HEK293 (cell line): ENCODE measurements at regions not wholly inside any gene's neighbourhood (a gene's known extent, or its start where the extent isn't known, plus 50 kb on each side); places are given as distances from the start of the nearest gene placed in this dataset.

Experiments
- CTCF ChIA-PET: fragments of 350-600 bp; formaldehyde crosslinking; extraction: SDS; loops from one replicate; lab custom pipeline; 2021; ENCODE audit warnings: antibody characterized with exemption; lab: Yijun Ruan, JAX
- POLR2A ChIA-PET: fragments of 300-600 bp; formaldehyde crosslinking; extraction: SDS; loops from one replicate; lab custom pipeline; 2020; ENCODE audit warnings: antibody characterized with exemption, inconsistent platforms; lab: Yijun Ruan, JAX
- H3K27ac ChIP-seq: fragments of 200-500 bp; sonication (Bioruptor generic); 2 replicates; pipeline ENCODE4 v1.5.1; 2014; ENCODE audit warnings: low read depth, low read length, control low read depth, inconsistent platforms; ENCODE audit errors: extremely low read depth
- H3K36me3 ChIP-seq, 2 experiments: fragments of 200-500 bp in 1 of 2; sonication (Bioruptor generic) in 1 of 2; 1 replicate in 1 of 2; 2 replicates in 1 of 2; pipeline ENCODE4 v1.5.1; 2014 to 2017; ENCODE audit warnings: inconsistent platforms in 2 of 2, low read length in 2 of 2; ENCODE audit not compliant: control insufficient read depth in 2 of 2, insufficient read depth in 1 of 2
- H3K4me1 ChIP-seq: fragments of 200-500 bp; sonication (Bioruptor generic); 2 replicates; pipeline ENCODE4 v1.5.1; 2014; ENCODE audit warnings: mild to moderate bottlenecking, low read length, inconsistent platforms; ENCODE audit not compliant: control insufficient read depth, insufficient read depth
- H3K4me3 ChIP-seq: 2 replicates; pipeline ENCODE4 v1.5.1; 2011; ENCODE audit warnings: low read depth, mild to moderate bottlenecking, control low read depth, low read length, moderate library complexity
- H3K9me3 ChIP-seq: fragments of 200-500 bp; sonication (Bioruptor generic); 2 replicates; pipeline ENCODE4 v1.5.1; 2014; ENCODE audit warnings: low read depth, low read length, inconsistent platforms; ENCODE audit not compliant: control insufficient read depth, insufficient read depth
- GLI4 ChIP-seq: fragments of 450-650 bp; formaldehyde crosslinking; IDR thresholded peaks from 2 replicates; pipeline ENCODE4 v1.5.1; 2016; ENCODE audit warnings: missing biosample characterization, missing genetic modification characterization
- KLF1 ChIP-seq: fragments of 450-650 bp; formaldehyde crosslinking; IDR thresholded peaks from 2 replicates; pipeline ENCODE4 v1.5.1; 2016; ENCODE audit warnings: missing biosample characterization, missing genetic modification characterization
- KLF16 ChIP-seq: fragments of 450-650 bp; formaldehyde crosslinking; IDR thresholded peaks from 2 replicates; pipeline ENCODE4 v1.5.1; 2017; ENCODE audit warnings: missing biosample characterization, missing genetic modification characterization
- SCRT1 ChIP-seq: fragments of 450-650 bp; formaldehyde crosslinking; IDR thresholded peaks from 2 replicates; pipeline ENCODE4 v1.5.1; 2016; ENCODE audit warnings: missing biosample characterization, missing genetic modification characterization, borderline replicate concordance
- ZBTB48 ChIP-seq: fragments of 450-650 bp; formaldehyde crosslinking; IDR thresholded peaks from 2 replicates; pipeline ENCODE4 v1.5.1; 2016; ENCODE audit warnings: missing biosample characterization, missing genetic modification characterization
- ZBTB49 ChIP-seq: fragments of 450-650 bp; formaldehyde crosslinking; IDR thresholded peaks from 2 replicates; pipeline ENCODE4 v1.5.1; 2016; ENCODE audit warnings: missing biosample characterization, missing genetic modification characterization, low read depth
- ZFP3 ChIP-seq: fragments of 450-650 bp; formaldehyde crosslinking; IDR thresholded peaks from 2 replicates; pipeline ENCODE4 v1.5.1; 2016; ENCODE audit warnings: low read depth, missing biosample characterization, missing genetic modification characterization
- ZFP37 ChIP-seq: fragments of 450-650 bp; formaldehyde crosslinking; IDR thresholded peaks from 2 replicates; pipeline ENCODE4 v1.5.1; 2016; ENCODE audit warnings: missing biosample characterization, missing genetic modification characterization
- ZNF114 ChIP-seq: fragments of 450-650 bp; formaldehyde crosslinking; IDR thresholded peaks from 2 replicates; pipeline ENCODE4 v1.5.0; 2017; ENCODE audit warnings: missing biosample characterization, missing genetic modification characterization
- ZNF174 ChIP-seq: fragments of 450-650 bp; formaldehyde crosslinking; IDR thresholded peaks from 2 replicates; pipeline ENCODE4 v1.5.0; 2017; ENCODE audit warnings: missing biosample characterization, mild to moderate bottlenecking, missing genetic modification characterization
- ZNF202 ChIP-seq: fragments of 450-650 bp; formaldehyde crosslinking; IDR thresholded peaks from 2 replicates; pipeline ENCODE4 v1.5.1; 2016; ENCODE audit warnings: missing biosample characterization, missing genetic modification characterization, borderline replicate concordance
- ZNF274 ChIP-seq, 2 experiments: fragments of 200-500 bp in 1 of 2; fragments of 450-650 bp in 1 of 2; sonication (Bioruptor generic) in 1 of 2; formaldehyde crosslinking in 1 of 2; IDR thresholded peaks; 2 replicates each; pipeline versions ENCODE4 v1.5.1 to v1.6.1; 2014 to 2016; ENCODE audit warnings: borderline replicate concordance in 1 of 2, inconsistent platforms in 1 of 2, low read length in 1 of 2, missing biosample characterization in 1 of 2, missing genetic modification characterization in 1 of 2
- ZNF362 ChIP-seq: fragments of 450-650 bp; formaldehyde crosslinking; IDR thresholded peaks from 2 replicates; pipeline ENCODE4 v1.5.1; 2016; ENCODE audit warnings: missing biosample characterization, missing genetic modification characterization
- ZNF426 ChIP-seq: fragments of 450-650 bp; formaldehyde crosslinking; IDR thresholded peaks from 2 replicates; pipeline ENCODE4 v1.5.1; 2017; ENCODE audit warnings: missing biosample characterization, missing genetic modification characterization, mild to moderate bottlenecking, inconsistent platforms, moderate library complexity
- ZNF510 ChIP-seq: fragments of 450-650 bp; formaldehyde crosslinking; IDR thresholded peaks from 2 replicates; pipeline ENCODE4 v1.5.1; 2018; ENCODE audit warnings: mild to moderate bottlenecking, missing genetic modification characterization, missing biosample characterization; ENCODE audit not compliant: insufficient replicate concordance
- ZNF514 ChIP-seq: fragments of 450-650 bp; formaldehyde crosslinking; IDR thresholded peaks from 2 replicates; pipeline ENCODE4 v1.5.1; 2016; ENCODE audit warnings: missing biosample characterization, missing genetic modification characterization
- ZNF521 ChIP-seq: fragments of 450-650 bp; formaldehyde crosslinking; IDR thresholded peaks from 2 replicates; pipeline ENCODE4 v1.5.1; 2017; ENCODE audit warnings: missing biosample characterization, mild to moderate bottlenecking, missing genetic modification characterization
- ZNF561 ChIP-seq: fragments of 450-650 bp; IDR thresholded peaks from 2 replicates; pipeline ENCODE4 v1.5.1; 2018; ENCODE audit warnings: missing biosample characterization, missing genetic modification characterization, borderline replicate concordance
- ZNF747 ChIP-seq: fragments of 450-650 bp; formaldehyde crosslinking; IDR thresholded peaks from 2 replicates; pipeline ENCODE4 v1.5.1; 2016; ENCODE audit warnings: missing biosample characterization, missing genetic modification characterization
- ZNF791 ChIP-seq: fragments of 450-650 bp; formaldehyde crosslinking; IDR thresholded peaks from 2 replicates; pipeline ENCODE4 v1.5.1; 2016; ENCODE audit warnings: missing biosample characterization, missing genetic modification characterization

- TF ChIP-seq SCRT1 (tag by site-specific recombination): no peak
Measured at GRCh38 chr5:138676556-138677193, 76.5 kb upstream of the CTNNA1 start (continued).

- no peaks in the 10 kb centered on the region for H3K9me3 ChIP-seq
- no peak overlapping the region for H3K4me3 ChIP-seq
- no peaks in the 10 kb centered on the region for H3K4me1 ChIP-seq
- H3K27ac ChIP-seq: no peak overlapping the region
- CTCF ChIA-PET: interaction anchor here (0.5 to 1.4 kb wide), 4 partner anchors 9 to 187 kb away, joined by 3 to 6 read pairs (median 5); no protein-coding TSS in a partner anchor
- no peaks in the 10 kb centered on the region for H3K36me3 ChIP-seq
- no peak for TF ChIP-seq ZNF510
- no peak for TF ChIP-seq ZNF521 (tag by site-specific recombination)
- peak; percentile 22; the same call in 1 of the 2 replicates for TF ChIP-seq SCRT1 (tag by site-specific recombination)
- no peak for TF ChIP-seq ZNF114 (tag by site-specific recombination)
- no peak for TF ChIP-seq GLI4
- POLR2A ChIA-PET: no interaction called here
Measured at GRCh38 chr5:138676002-138676401, 77.2 kb upstream of the CTNNA1 start.

GRCh38 chr5:138668451-138669380 is 84.5 kb upstream of the CTNNA1 start:
- Histone ChIP-seq H3K4me1 (no peaks in the 10 kb centered on the region), H3K9me3 (no peaks in the 10 kb centered on the region), H3K27ac (no peak overlapping the region), H3K36me3 (no peaks in the 10 kb centered on the region), H3K4me3 (no peak overlapping the region)
- TF ChIP-seq KLF16 (no peak), ZNF274 (IDR thresholded peaks at IDR 0.05; ENCODE audit: low read length) (no peak), ZNF274 (tag by site-specific recombination; IDR thresholded peaks at IDR 0.05; ENCODE audit: borderline replicate concordance) (no peak), ZBTB48 (tag by site-specific recombination) (no peak), ZNF174 (no peak), ZNF514 (tag by site-specific recombination) (no peak), KLF1 (tag by site-specific recombination) (no peak), ZNF747 (tag by site-specific recombination) (no peak), ZNF202 (no peak), ZFP3 (tag by site-specific recombination) (no peak), ZNF362 (no peak), ZNF426 (tag by site-specific recombination) (no peak), ZBTB49 (no peak), ZFP37 (no peak), ZNF791 (no peak), ZNF561 (tag by site-specific recombination) (no peak)
- POLR2A ChIA-PET: interaction anchor here (1.1 kb wide), 1 partner anchor 14 kb away, joined by 3 read pairs; no protein-coding TSS in a partner anchor
- CTCF ChIA-PET: interaction anchor here (0.6 to 1.7 kb wide), 3 partner anchors 26 to 33 kb away, joined by 3 to 9 read pairs (median 5); no protein-coding TSS in a partner anchor
